Coronary artery (tissue), 2 donors: ENCODE measurements at regions not wholly inside any gene's neighbourhood (a gene's known extent, or its start where the extent isn't known, plus 50 kb on each side); places are given as distances from the start of the nearest gene placed in this dataset.

Source experiments
- DNase-seq: peaks from one replicate; pipeline ENCODE4 v3.0.0-alpha.2; 2017; ENCODE audit warnings: low spot score
- H3K27ac ChIP-seq, 2 donors: fragments of 200-600 bp; sonication (generic); one replicate each; pipeline ENCODE4 v1.5.1; 2016 to 2019
- H3K4me3 ChIP-seq: fragments of 200-600 bp; sonication (generic); 2 replicates; pipeline ENCODE4 v1.5.1; 2016; ENCODE audit warnings: mild to moderate bottlenecking, moderate library complexity
- TF ChIP-seq, protein P1 (sequence below): fragments of 200-600 bp; sonication (generic); IDR thresholded peaks from one replicate; pipeline ENCODE4 v1.5.1; 2019; ENCODE audit warnings: antibody characterized with exemption

DNA sequence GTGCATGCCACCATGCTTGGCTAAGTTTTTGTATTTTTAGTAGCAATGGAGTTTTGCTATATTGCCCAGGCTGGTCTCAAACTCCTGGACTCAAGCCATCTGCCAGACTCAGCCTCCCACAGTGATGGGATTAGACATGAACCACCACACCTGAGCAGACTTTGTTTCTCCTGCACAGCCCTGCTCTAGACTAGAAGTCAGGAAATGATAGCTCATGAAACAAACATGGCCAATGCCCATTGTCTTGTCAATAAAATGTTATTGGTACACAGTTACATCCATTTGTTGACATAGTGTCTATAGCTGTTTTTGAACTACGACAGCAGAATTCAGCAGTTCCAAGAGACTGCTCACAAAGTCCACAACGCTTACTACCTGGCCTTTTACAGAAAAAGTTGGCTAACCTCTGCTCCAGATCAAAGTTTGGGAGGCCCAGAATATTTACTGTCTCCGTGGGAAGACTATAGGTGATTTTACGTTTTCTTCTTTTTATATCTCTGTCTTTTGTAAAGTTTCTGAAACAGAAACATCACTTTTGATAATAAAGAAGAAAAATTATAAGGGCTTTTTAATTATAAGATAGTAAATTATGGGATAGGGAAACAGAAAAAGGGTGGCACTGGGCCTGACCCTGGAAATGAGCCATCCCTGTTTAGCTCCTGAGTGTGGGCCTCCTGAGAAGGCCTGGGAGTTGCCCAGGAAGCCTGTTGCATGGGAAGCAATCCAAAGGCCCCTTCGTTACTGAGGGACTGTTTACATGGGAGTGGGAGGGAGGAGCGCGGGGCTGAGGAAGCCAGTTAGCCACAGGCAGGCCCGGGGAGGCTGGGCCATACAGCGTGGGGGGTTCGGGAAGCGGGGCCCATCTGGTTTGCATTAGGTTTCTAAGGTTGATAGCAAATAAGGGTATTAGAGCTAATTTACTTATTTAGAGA, 201.5 kb downstream of the IRF8 start:
- no peak overlapping the region for H3K27ac ChIP-seq
- no peak for DNase-seq
- no peak overlapping the region for H3K4me3 ChIP-seq
- TF ChIP-seq, protein P1, sequence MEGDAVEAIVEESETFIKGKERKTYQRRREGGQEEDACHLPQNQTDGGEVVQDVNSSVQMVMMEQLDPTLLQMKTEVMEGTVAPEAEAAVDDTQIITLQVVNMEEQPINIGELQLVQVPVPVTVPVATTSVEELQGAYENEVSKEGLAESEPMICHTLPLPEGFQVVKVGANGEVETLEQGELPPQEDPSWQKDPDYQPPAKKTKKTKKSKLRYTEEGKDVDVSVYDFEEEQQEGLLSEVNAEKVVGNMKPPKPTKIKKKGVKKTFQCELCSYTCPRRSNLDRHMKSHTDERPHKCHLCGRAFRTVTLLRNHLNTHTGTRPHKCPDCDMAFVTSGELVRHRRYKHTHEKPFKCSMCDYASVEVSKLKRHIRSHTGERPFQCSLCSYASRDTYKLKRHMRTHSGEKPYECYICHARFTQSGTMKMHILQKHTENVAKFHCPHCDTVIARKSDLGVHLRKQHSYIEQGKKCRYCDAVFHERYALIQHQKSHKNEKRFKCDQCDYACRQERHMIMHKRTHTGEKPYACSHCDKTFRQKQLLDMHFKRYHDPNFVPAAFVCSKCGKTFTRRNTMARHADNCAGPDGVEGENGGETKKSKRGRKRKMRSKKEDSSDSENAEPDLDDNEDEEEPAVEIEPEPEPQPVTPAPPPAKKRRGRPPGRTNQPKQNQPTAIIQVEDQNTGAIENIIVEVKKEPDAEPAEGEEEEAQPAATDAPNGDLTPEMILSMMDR = no peak

DNA sequence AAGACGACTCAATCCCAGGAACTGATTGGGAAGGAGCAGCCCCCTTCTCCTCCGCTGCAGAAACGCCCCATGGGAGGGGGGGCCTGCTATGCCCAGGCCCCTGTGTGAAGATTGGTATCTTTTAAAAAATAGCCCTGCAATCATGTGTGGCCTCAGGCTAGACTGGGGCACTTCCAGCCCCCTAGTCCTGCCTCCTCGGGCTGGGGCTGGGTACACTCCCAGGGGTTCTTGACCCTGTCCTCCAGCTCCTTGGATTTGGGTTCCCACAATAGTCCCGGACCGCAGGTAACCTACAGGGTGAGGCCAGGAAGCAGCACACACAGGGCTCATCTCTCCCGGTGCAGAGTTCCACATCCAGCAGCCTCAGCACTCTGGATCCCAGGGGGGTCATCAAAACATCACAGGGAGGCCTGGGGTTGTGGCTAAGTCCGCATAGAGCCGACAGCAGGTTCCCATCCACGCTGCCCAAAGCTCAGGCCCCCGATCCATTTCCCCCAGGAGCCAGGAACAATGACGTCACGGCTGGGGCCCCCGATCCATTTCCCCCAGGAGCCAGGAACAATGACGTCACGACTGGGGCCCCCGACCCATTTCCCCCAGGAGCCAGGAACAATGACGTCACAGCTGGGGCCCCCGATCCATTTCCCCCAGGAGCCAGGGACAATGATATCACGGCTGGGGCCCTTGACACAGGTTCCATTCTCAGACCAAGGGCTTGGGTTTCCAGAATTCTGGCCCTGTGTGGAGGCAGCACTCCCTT, 202.4 kb downstream of the IRF8 start:
- TF ChIP-seq, protein P1 = no peak
- no peak overlapping the region for H3K4me3 ChIP-seq
- H3K27ac ChIP-seq = no peak overlapping the region
- DNase-seq = no peak

DNA sequence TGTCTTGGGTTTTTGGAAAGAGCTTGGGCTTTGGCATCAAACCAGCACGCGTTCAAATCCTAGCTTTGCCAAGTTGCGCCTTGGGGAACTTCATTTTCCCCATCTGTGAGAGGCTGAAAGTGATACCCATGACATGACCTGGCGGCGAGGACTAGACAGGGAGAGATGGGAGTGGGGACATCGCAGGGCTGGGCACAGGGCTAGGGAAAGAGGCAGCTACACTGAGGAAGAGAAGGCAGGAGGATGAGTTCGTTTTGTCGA, 202.9 kb downstream of the IRF8 start:
- Histone ChIP-seq H3K4me3 (no peak overlapping the region), H3K27ac (no peak overlapping the region)
- no peak for DNase-seq
- TF ChIP-seq, protein P1 = no peak

DNA sequence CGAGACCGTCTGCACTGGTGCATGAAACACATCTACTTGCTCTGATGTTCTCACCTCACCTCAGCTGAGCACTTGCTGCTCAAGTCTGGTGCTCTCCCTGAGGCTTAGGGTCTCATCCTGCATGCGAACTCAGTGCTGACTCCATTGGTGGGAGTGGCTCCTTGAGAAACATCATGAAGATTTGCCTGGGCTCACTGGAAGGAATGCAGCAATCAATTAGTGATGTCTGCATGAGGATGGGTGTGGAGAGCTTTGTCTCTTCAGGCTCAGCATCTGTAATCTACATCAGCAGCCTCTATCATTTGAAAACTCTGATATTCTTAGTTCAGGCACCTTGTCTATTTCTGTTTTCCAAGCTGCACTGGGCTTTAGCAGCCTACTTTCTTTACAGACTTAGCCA, 204.4 kb downstream of the IRF8 start:
- TF ChIP-seq, protein P1 = no peak
- H3K4me3 ChIP-seq = no peak overlapping the region
- DNase-seq = no peak
- H3K27ac ChIP-seq = no peak overlapping the region

DNA sequence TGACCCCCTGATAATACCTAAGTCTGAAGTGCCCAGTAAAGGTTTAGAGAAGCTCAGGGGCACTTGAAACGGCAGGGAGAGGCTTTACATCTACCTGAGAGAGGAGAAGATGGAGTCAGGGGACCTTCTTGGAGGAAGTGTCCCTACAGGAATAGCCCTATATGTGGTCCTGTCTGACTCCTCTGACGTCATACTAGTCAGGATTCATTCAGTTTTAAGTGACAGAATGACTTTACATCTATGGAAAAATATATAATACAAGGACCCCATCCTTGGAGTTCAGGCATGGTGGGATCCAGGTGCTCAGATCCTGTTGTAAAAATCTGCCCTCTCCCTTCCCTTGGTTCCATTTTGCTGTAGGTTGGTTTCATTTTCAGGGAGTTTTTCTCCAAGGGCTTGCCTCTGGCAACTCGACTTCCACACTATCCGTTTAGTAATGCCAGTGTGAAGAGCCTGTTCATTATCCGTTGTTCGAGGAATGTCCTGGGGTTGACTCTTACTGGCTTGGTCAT, 205.6 kb downstream of the IRF8 start:
- Histone ChIP-seq H3K27ac (no peak overlapping the region), H3K4me3 (no peak overlapping the region)
- TF ChIP-seq, protein P1 = no peak
- no peak for DNase-seq

DNA sequence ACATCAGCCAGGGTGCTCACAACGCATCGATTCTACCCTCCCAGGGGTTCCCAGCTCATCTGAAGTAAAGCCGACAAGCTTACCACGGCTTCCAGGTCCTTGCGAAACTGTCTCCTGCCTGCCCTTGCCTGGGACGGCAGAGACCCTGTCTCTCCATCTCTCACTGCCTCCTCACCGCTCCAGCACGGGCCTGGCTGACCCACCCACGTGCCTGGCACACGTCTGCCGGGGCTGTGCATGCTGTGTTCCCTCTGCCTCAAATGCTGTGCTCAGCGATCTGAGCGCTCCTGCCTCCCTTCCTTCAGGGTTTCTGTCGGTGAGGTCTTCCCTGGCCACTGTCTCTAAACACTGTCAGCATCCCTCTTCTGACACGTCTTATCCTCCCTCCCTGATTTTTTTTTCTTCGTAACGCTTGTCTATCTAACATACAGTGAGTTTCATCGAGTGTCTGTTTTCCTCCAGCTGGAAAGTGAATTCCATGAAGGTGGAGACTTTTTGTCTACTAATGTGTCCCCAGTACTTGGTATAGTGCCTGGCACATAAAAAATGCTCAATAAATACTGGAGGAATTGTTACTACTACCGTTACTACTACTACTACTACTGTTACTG, 208.4 kb downstream of the IRF8 start:
- no peak overlapping the region for H3K4me3 ChIP-seq
- DNase-seq = no peak
- no peak overlapping the region for H3K27ac ChIP-seq
- TF ChIP-seq, protein P1 = no peak
